B cell (primary cell): ENCODE measurements at regions not wholly inside any gene's neighbourhood (a gene's known extent, or its start where the extent isn't known, plus 50 kb on each side); places are given as distances from the start of the nearest gene placed in this dataset.

Source experiments
- ATAC-seq: fragments of 200-7000 bp; cut with Tn5 transposase; one replicate; pipeline ENCODE4 v1.10.0; 2021; ENCODE audit warnings: low read depth, mild to moderate bottlenecking, moderate number of reproducible peaks, moderate library complexity
- CTCF ChIA-PET: fragments of 350-600 bp; sonication (Branson Sonifier 250); formaldehyde crosslinking; loops from one replicate; lab custom pipeline; 2021; ENCODE audit warnings: antibody characterized with exemption, inconsistent platforms; lab: Charles Lee
- POLR2A ChIA-PET: fragments of 350-600 bp; sonication (Branson Sonifier 250); formaldehyde crosslinking; loops from one replicate; lab custom pipeline; 2021; ENCODE audit warnings: antibody characterized with exemption; lab: Charles Lee
- DNase-seq: peaks from one replicate; pipeline ENCODE4 v3.0.0; 2013
- H2AFZ ChIP-seq: 2 replicates; pipeline ENCODE4 v1.6.1; 2012; ENCODE audit warnings: mild to moderate bottlenecking, low read depth, low read length; ENCODE audit not compliant: insufficient read depth, poor library complexity, severe bottlenecking
- H3K27ac ChIP-seq, 2 donors: 1 replicate in 1 of 2; 2 replicates in 1 of 2; pipeline ENCODE4 v1.5.1; 2012 to 2013; ENCODE audit warnings: low read length in 2 of 2, mild to moderate bottlenecking in 2 of 2, moderate library complexity in 1 of 2
- H3K27me3 ChIP-seq, 4 experiments: fragments of 200-600 bp in 1 of 4; sonication (generic) in 1 of 4; replicated peaks in 1 of 4; 1 replicate in 2 of 4; 2 replicates in 2 of 4; pipeline versions ENCODE4 v1.6.1 to v1.7.0; 2013 to 2016; ENCODE audit warnings: low read length in 3 of 4, mild to moderate bottlenecking in 2 of 4, mixed read lengths in 1 of 4, moderate library complexity in 1 of 4; ENCODE audit not compliant: insufficient read depth in 4 of 4, control insufficient read depth in 3 of 4; ENCODE audit errors: control extremely low read depth in 1 of 4
- H3K36me3 ChIP-seq, 2 experiments: replicated peaks in 1 of 2; 1 replicate in 1 of 2; 2 replicates in 1 of 2; pipeline versions ENCODE4 v1.6.1 to v1.7.1; 2013; ENCODE audit warnings: low read length in 1 of 2; ENCODE audit not compliant: insufficient read depth in 2 of 2, control insufficient read depth in 1 of 2; ENCODE audit errors: control extremely low read depth in 1 of 2, extremely low read depth in 1 of 2
- H3K4me1 ChIP-seq, 2 donors: fragments of 200-600 bp in 1 of 2; sonication (generic) in 1 of 2; 1 replicate in 1 of 2; 2 replicates in 1 of 2; pipeline versions ENCODE4 v1.5.1 to v1.6.1; 2013 to 2017; ENCODE audit warnings: low read length in 2 of 2; ENCODE audit not compliant: control insufficient read depth in 2 of 2, insufficient read depth in 2 of 2
- H3K4me2 ChIP-seq: replicated peaks from 2 replicates; pipeline ENCODE3; 2012; ENCODE audit warnings: mild to moderate bottlenecking, low read depth, low read length; ENCODE audit not compliant: poor library complexity, severe bottlenecking
- H3K4me3 ChIP-seq, 5 experiments: fragments of 200-600 bp in 1 of 5; sonication (generic) in 1 of 5; 1 replicate in 3 of 5; 2 replicates in 2 of 5; pipeline versions ENCODE4 v1.5.1 to v1.7.0; 2011 to 2016; ENCODE audit warnings: low read length in 4 of 5, mild to moderate bottlenecking in 4 of 5, low read depth in 2 of 5, control low read depth in 1 of 5, moderate library complexity in 1 of 5; ENCODE audit not compliant: insufficient read depth in 1 of 5; ENCODE audit errors: control extremely low read depth in 1 of 5, extremely low read depth in 1 of 5
- H3K79me2 ChIP-seq: fragments of 200-600 bp; sonication (generic); one replicate; pipeline ENCODE4 v1.6.0; 2016; ENCODE audit warnings: low read length; ENCODE audit not compliant: control insufficient read depth, insufficient read depth
- H3K9ac ChIP-seq: fragments of 200-600 bp; sonication (generic); 2 replicates; pipeline ENCODE4 v1.6.1; 2017; ENCODE audit warnings: mild to moderate bottlenecking, low read length, moderate library complexity
- H3K9me3 ChIP-seq, 3 donors: one replicate each; pipeline versions ENCODE4 v1.6.1 to v1.7.1; 2013; ENCODE audit warnings: low read length in 2 of 3; ENCODE audit not compliant: control insufficient read depth in 2 of 3, insufficient read depth in 1 of 3; ENCODE audit errors: control extremely low read depth in 1 of 3
- H4K20me1 ChIP-seq: 2 replicates; pipeline ENCODE4 v1.6.0; 2012; ENCODE audit warnings: mild to moderate bottlenecking, low read length; ENCODE audit not compliant: insufficient read depth, control insufficient read depth, poor library complexity, severe bottlenecking
- H3K27ac Mint-ChIP-seq: one replicate; pipeline ENCODE4 v1.8.0; 2021; ENCODE audit warnings: mixed read lengths
- H3K27me3 Mint-ChIP-seq: one replicate; pipeline ENCODE4 v1.8.0; 2021; ENCODE audit warnings: mixed read lengths
- H3K4me1 Mint-ChIP-seq: one replicate; pipeline ENCODE4 v1.8.0; 2021; ENCODE audit warnings: mixed read lengths
- H3K4me3 Mint-ChIP-seq: one replicate; pipeline ENCODE4 v1.8.0; 2021; ENCODE audit warnings: mixed read lengths
- H3K9me3 Mint-ChIP-seq: one replicate; pipeline ENCODE4 v1.8.0; 2022; ENCODE audit warnings: mixed read lengths; ENCODE audit not compliant: insufficient read depth
- CTCF ChIP-seq: fragments of 200-600 bp; IDR thresholded peaks from one replicate; pipeline ENCODE4 v1.8.0; 2022; ENCODE audit warnings: antibody characterized with exemption, mild to moderate bottlenecking
- EZH2 ChIP-seq: IDR thresholded peaks from 2 replicates; pipeline ENCODE4 v1.6.1; 2012; ENCODE audit warnings: borderline replicate concordance, low read depth, mild to moderate bottlenecking, moderate library complexity, low read length; ENCODE audit not compliant: insufficient read depth, poor library complexity, severe bottlenecking
- WGBS: methylation state at CpG from one replicate; pipeline ENCODE4 v1.1.5; 2013; ENCODE audit warnings: missing lambda C conversion rate; ENCODE audit not compliant: insufficient coverage; 5-methylcytosine and 5-hydroxymethylcytosine counted together
- intact Hi-C: fragments of 100-400 bp; cut with micrococcal nuclease; formaldehyde crosslinking; loops from one replicate; pipeline ENCODE4 v1.10.0; 2022

- no peak overlapping the region for H3K27ac Mint-ChIP-seq
- intact Hi-C loops, result no loop called here
- Histone ChIP-seq H3K4me2 (no peak overlapping the region), H3K4me3 (no peak overlapping the region), H4K20me1 (no peaks in the 10 kb centered on the region), H3K9me3 (peaks cover 0 to 14% (median 0%) of the 10 kb centered on the region in 3 donors), H3K79me2 (no peaks in the 10 kb centered on the region), H3K36me3 (no peaks in the 10 kb centered on the region), H3K9ac (no peak overlapping the region), H3K27me3 (no peaks in the 10 kb centered on the region), H2AFZ (no peak overlapping the region), H3K27ac (no peak overlapping the region), H3K4me1 (no peaks in the 10 kb centered on the region)
- H3K27me3 Mint-ChIP-seq, result peaks cover 7% of the 10 kb centered on the region
- H3K4me3 Mint-ChIP-seq, result no peak overlapping the region
- peaks cover 5% of the 10 kb centered on the region for H3K4me1 Mint-ChIP-seq
- DNase-seq (no peak), ATAC-seq (no peak)
- ChIA-PET CTCF (no interaction called here), POLR2A (no interaction called here)
- TF ChIP-seq CTCF (no peak), EZH2 (no peak)
- WGBS, result no CpG with 5 or more reads among the region's 9 CpGs
- no peaks in the 10 kb centered on the region for H3K9me3 Mint-ChIP-seq
These were observed 251.3 kb upstream of the MKI67 start for GRCh38 chr10:128377364-128377987.

GRCh38 chr10:128377988-128378387, 251.8 kb upstream of the MKI67 start:
- H3K27me3 ChIP-seq, result no peaks in the 10 kb centered on the region
- no peaks in the 10 kb centered on the region for H3K79me2 ChIP-seq
- no peaks in the 10 kb centered on the region for H3K36me3 ChIP-seq
- H3K4me1 ChIP-seq, result no peaks in the 10 kb centered on the region
- no peak for TF ChIP-seq EZH2
- TF ChIP-seq CTCF, result no peak
- intact Hi-C loops, result no loop called here
- H3K4me3 Mint-ChIP-seq, result no peak overlapping the region
- H3K9ac ChIP-seq, result no peak overlapping the region
- no peaks in the 10 kb centered on the region for H3K9me3 Mint-ChIP-seq
- no peak overlapping the region for H3K4me3 ChIP-seq
- no peak for ATAC-seq
- 68% methylated on average over 3 of the region's 3 CpGs for WGBS
- no peak for DNase-seq
- ChIA-PET CTCF (no interaction called here), POLR2A (no interaction called here)
- H3K27ac Mint-ChIP-seq, result no peak overlapping the region
- no peak overlapping the region for H2AFZ ChIP-seq
- H4K20me1 ChIP-seq, result no peaks in the 10 kb centered on the region
- H3K9me3 ChIP-seq, result peaks cover 0 to 15% (median 0%) of the 10 kb centered on the region in 3 donors
- peaks cover 7% of the 10 kb centered on the region for H3K27me3 Mint-ChIP-seq
- no peak overlapping the region for H3K27ac ChIP-seq
- H3K4me2 ChIP-seq, result no peak overlapping the region
- H3K4me1 Mint-ChIP-seq, result peaks cover 5% of the 10 kb centered on the region
